K562 (cell line): ENCODE measurements at regions not wholly inside any gene's neighbourhood (a gene's known extent, or its start where the extent isn't known, plus 50 kb on each side); places are given as distances from the start of the nearest gene placed in this dataset.

ENCODE experiments used
- POLR3A ChIP-seq: IDR thresholded peaks from 2 replicates; pipeline ENCODE4 v1.6.1; 2011; ENCODE audit warnings: borderline replicate concordance, mild to moderate bottlenecking, moderate library complexity; ENCODE audit not compliant: insufficient read length, insufficient read depth; ENCODE audit errors: extremely low read depth
- SMARCA5 ChIP-seq: fragments of 450-650 bp; IDR thresholded peaks from 2 replicates; pipeline ENCODE4 v1.6.1; 2016
- TF ChIP-seq, protein P1 (sequence below), 2 experiments: fragments of 450-650 bp in 1 of 2; sonication (generic) in 1 of 2; formaldehyde crosslinking; conservative IDR thresholded peaks; 2 replicates each; pipeline versions ENCODE4 v1.4.0 to v1.8.1; 2020 to 2022; ENCODE audit warnings: mild to moderate bottlenecking in 1 of 2, missing genetic modification reagents in 1 of 2

DNA sequence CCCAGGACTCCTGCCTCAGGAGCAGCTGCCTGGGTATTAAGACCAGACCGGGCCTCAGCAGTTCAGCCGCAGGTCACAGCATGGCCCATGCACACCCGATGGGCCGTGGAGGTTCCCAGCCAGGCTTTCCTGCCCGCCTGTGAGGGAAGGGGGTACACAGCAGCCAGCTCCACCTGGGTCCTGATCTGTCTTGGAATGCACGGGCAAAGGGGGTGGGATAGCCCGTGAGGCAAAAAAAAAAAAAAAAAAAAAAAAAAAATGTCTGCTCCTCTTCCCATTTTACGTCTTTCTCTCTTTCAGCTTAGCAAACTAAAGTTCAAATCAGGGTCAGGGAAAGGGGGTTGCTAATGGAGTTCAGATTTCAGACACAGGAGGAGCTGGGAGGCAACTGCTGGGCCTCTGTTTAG is 385.2 kb downstream of the TNS1 start:
- no peak for TF ChIP-seq POLR3A
- no peak for TF ChIP-seq SMARCA5
- TF ChIP-seq, protein P1, sequence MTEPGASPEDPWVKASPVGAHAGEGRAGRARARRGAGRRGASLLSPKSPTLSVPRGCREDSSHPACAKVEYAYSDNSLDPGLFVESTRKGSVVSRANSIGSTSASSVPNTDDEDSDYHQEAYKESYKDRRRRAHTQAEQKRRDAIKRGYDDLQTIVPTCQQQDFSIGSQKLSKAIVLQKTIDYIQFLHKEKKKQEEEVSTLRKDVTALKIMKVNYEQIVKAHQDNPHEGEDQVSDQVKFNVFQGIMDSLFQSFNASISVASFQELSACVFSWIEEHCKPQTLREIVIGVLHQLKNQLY (CRISPR knock-in tag; conservative IDR thresholded peaks at IDR 0.05): no peak
